Vagina (tissue), 2 donors: ENCODE measurements at regions not wholly inside any gene's neighbourhood (a gene's known extent, or its start where the extent isn't known, plus 50 kb on each side); places are given as distances from the start of the nearest gene placed in this dataset.

Experiments
- POLR2AphosphoS5 ChIP-seq, 2 donors: sonication (generic); formaldehyde crosslinking; IDR thresholded peaks; one replicate each; pipeline ENCODE4 v1.9.0; 2017; ENCODE audit warnings: antibody characterized with exemption in 2 of 2, mild to moderate bottlenecking in 2 of 2, low read depth in 1 of 2; ENCODE audit not compliant: insufficient read depth in 1 of 2
- TF ChIP-seq, protein P1 (sequence below), 3 experiments: fragments of 450-650 bp in 2 of 3; fragments of 200-600 bp in 1 of 3; sonication (generic) in 1 of 3; IDR thresholded peaks; one replicate each; pipeline ENCODE4 v1.5.1; 2017 to 2019; ENCODE audit warnings: antibody characterized with exemption in 3 of 3, mild to moderate bottlenecking in 2 of 3, moderate library complexity in 2 of 3

DNA sequence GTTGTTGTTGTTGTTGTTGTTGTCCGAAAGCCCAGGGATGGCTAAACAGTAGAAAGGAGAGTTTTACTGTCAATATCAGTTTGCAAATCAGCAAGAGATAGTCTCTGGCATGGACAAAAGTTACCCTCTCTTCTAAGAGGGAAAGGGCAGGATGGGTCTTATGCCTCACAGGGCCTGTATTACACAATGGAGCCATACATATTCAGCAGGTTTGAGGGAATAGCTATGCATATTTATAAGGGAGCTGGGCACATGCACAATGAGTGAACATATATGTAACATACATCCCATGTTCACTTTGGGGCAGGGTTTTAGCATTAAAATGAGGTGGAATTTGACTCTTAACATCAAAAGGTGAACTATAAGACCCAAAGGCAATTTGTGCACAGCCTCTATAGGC is 84.4 kb upstream of the PGBD5 start:
- TF ChIP-seq, protein P1, sequence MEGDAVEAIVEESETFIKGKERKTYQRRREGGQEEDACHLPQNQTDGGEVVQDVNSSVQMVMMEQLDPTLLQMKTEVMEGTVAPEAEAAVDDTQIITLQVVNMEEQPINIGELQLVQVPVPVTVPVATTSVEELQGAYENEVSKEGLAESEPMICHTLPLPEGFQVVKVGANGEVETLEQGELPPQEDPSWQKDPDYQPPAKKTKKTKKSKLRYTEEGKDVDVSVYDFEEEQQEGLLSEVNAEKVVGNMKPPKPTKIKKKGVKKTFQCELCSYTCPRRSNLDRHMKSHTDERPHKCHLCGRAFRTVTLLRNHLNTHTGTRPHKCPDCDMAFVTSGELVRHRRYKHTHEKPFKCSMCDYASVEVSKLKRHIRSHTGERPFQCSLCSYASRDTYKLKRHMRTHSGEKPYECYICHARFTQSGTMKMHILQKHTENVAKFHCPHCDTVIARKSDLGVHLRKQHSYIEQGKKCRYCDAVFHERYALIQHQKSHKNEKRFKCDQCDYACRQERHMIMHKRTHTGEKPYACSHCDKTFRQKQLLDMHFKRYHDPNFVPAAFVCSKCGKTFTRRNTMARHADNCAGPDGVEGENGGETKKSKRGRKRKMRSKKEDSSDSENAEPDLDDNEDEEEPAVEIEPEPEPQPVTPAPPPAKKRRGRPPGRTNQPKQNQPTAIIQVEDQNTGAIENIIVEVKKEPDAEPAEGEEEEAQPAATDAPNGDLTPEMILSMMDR (IDR thresholded peaks at IDR 0.05) = no peak
- no peak for TF ChIP-seq POLR2AphosphoS5 (IDR thresholded peaks at IDR 0.05; ENCODE audit: insufficient read depth in 1 of 2, low read depth in 1 of 2)
